OCI-LY7 (cell line): ENCODE measurements at regions not wholly inside any gene's neighbourhood (a gene's known extent, or its start where the extent isn't known, plus 50 kb on each side); places are given as distances from the start of the nearest gene placed in this dataset.
"Not testable (repeated sequence)": the region's sequence is repeated elsewhere in the genome, so short reads cannot be mapped to it uniquely, and the experiment has no call there.

Source experiments
- BruUV-seq: library from RNA; stranded (reverse); fragments of 400-500 nt; replicated peaks from 2 replicates; lab custom pipeline; 2021; lab: Mats Ljungman, UMichigan
- CTCF ChIA-PET: fragments of 300-600 bp; sonication (Branson Sonifier 250); formaldehyde crosslinking; loops from one replicate; lab custom pipeline; 2022; ENCODE audit warnings: antibody characterized with exemption; ENCODE audit not compliant: unreplicated experiment; lab: Charles Lee
- POLR2A ChIA-PET: fragments of 300-600 bp; sonication (Branson Sonifier 250); formaldehyde crosslinking; loops from one replicate; lab custom pipeline; 2022; ENCODE audit warnings: antibody characterized with exemption; lab: Charles Lee
- DNase-seq: peaks from one replicate; pipeline ENCODE4 v3.0.0-alpha.2; 2015; ENCODE audit warnings: low spot score
- H2AFZ ChIP-seq: fragments of 200-600 bp; sonication (generic), shearing (Covaris generic); 2 replicates; pipeline ENCODE4 v1.6.1; 2014; ENCODE audit warnings: mild to moderate bottlenecking, antibody characterized with exemption, low read length, moderate library complexity
- H3K27ac ChIP-seq: fragments of 200-600 bp; sonication (generic); 2 replicates; pipeline ENCODE4 v1.5.1; 2014; ENCODE audit warnings: mixed run types, low read depth, mild to moderate bottlenecking, moderate library complexity, low read length, inconsistent platforms; ENCODE audit not compliant: poor library complexity, severe bottlenecking
- H3K36me3 ChIP-seq: fragments of 200-600 bp; sonication (generic); 2 replicates; pipeline ENCODE4 v1.6.1; 2014; ENCODE audit warnings: mild to moderate bottlenecking, antibody characterized with exemption, low read length, moderate library complexity, mixed read lengths; ENCODE audit not compliant: insufficient read depth
- H3K4me1 ChIP-seq: fragments of 200-600 bp; sonication (generic); 2 replicates; pipeline ENCODE4 v1.5.1; 2014; ENCODE audit warnings: mild to moderate bottlenecking, low read length; ENCODE audit not compliant: insufficient read depth, poor library complexity, severe bottlenecking
- H3K4me2 ChIP-seq: fragments of 200-600 bp; sonication (generic); 2 replicates; pipeline ENCODE4 v1.6.1; 2014; ENCODE audit warnings: mild to moderate bottlenecking, low read length
- H3K4me3 ChIP-seq: fragments of 200-600 bp; sonication (generic); 2 replicates; pipeline ENCODE4 v1.5.1; 2014; ENCODE audit warnings: mild to moderate bottlenecking, low read depth, low read length; ENCODE audit not compliant: poor library complexity, severe bottlenecking
- H3K79me2 ChIP-seq: fragments of 200-600 bp; sonication (generic); 2 replicates; pipeline ENCODE4 v1.6.1; 2016; ENCODE audit warnings: low read depth, mild to moderate bottlenecking, low read length, moderate library complexity, mixed read lengths; ENCODE audit not compliant: insufficient read depth
- H3K9me2 ChIP-seq: fragments of 200-600 bp; sonication (generic); 2 replicates; pipeline ENCODE4 v1.6.1; 2016; ENCODE audit warnings: mild to moderate bottlenecking, low read length, mixed read lengths; ENCODE audit not compliant: insufficient read depth
- H3K9me3 ChIP-seq: fragments of 200-600 bp; sonication (generic); 2 replicates; pipeline ENCODE4 v1.6.1; 2014; ENCODE audit warnings: mild to moderate bottlenecking, mixed run types, low read length, mixed read lengths
- H4K20me1 ChIP-seq: fragments of 200-600 bp; sonication (generic); 2 replicates; pipeline ENCODE4 v1.6.1; 2014; ENCODE audit warnings: mild to moderate bottlenecking, antibody characterized with exemption, low read length, moderate library complexity, mixed read lengths; ENCODE audit not compliant: insufficient read depth
- intact Hi-C: fragments of 100-400 bp; cut with micrococcal nuclease; formaldehyde crosslinking; loops from one replicate; pipeline ENCODE4 v1.10.0; 2022; ENCODE audit not compliant: unreplicated experiment

- CTCF ChIA-PET, H3K4me3 ChIP-seq, H3K36me3 ChIP-seq, H2AFZ ChIP-seq, H3K27ac ChIP-seq, POLR2A ChIA-PET, BruUV-seq, H3K79me2 ChIP-seq, H4K20me1 ChIP-seq, DNase-seq, intact Hi-C loops, H3K4me2 ChIP-seq, H3K9me3 ChIP-seq, H3K9me2 ChIP-seq: not testable (repeated sequence)
- peaks cover 20% of the 10 kb centered on the region for H3K4me1 ChIP-seq
These were observed 264.7 kb upstream of the PLGLB2 start for GRCh38 chr2:87483093-87483680.

- H3K79me2 ChIP-seq, H2AFZ ChIP-seq, BruUV-seq, H3K27ac ChIP-seq, intact Hi-C loops, H3K9me3 ChIP-seq, DNase-seq, H3K4me2 ChIP-seq, H3K36me3 ChIP-seq, CTCF ChIA-PET, H3K4me3 ChIP-seq, H4K20me1 ChIP-seq, H3K9me2 ChIP-seq, POLR2A ChIA-PET: not testable (repeated sequence)
- peaks cover 20% of the 10 kb centered on the region for H3K4me1 ChIP-seq
These were observed 263.5 kb upstream of the PLGLB2 start for GRCh38 chr2:87484363-87484762.

- H2AFZ ChIP-seq, H3K27ac ChIP-seq, DNase-seq, H4K20me1 ChIP-seq, BruUV-seq, H3K9me3 ChIP-seq, H3K79me2 ChIP-seq, POLR2A ChIA-PET, H3K4me3 ChIP-seq, H3K36me3 ChIP-seq, H3K9me2 ChIP-seq, intact Hi-C loops, CTCF ChIA-PET: not testable (repeated sequence)
- peaks cover 20% of the 10 kb centered on the region for H3K4me1 ChIP-seq
- peak overlapping the region; percentile 59; the same call in 1 of the 2 replicates for H3K4me2 ChIP-seq
These were observed 262.4 kb upstream of the PLGLB2 start for GRCh38 chr2:87485455-87485854.

- H3K79me2 ChIP-seq, BruUV-seq, CTCF ChIA-PET: not testable (repeated sequence)
These were observed 262.0 kb upstream of the PLGLB2 start for GRCh38 chr2:87485884-87486283.

GRCh38 chr2:87486413-87486812 lies 261.5 kb upstream of the PLGLB2 start:
- H3K79me2 ChIP-seq, BruUV-seq, intact Hi-C loops, POLR2A ChIA-PET, H3K36me3 ChIP-seq, H2AFZ ChIP-seq, H3K9me3 ChIP-seq, CTCF ChIA-PET, H3K9me2 ChIP-seq, H4K20me1 ChIP-seq: not testable (repeated sequence)
- H3K4me3 ChIP-seq: peak overlapping the region; percentile 26
- peaks cover 20% of the 10 kb centered on the region for H3K4me1 ChIP-seq
- H3K4me2 ChIP-seq: peak overlapping the region; percentile 59
- peak overlapping the region; percentile 48 for H3K27ac ChIP-seq
- DNase-seq: peak; percentile 27

More at GRCh38 chr2:87485884-87486283, 262.0 kb upstream of the PLGLB2 start:
- H3K9me2 ChIP-seq, H2AFZ ChIP-seq, H4K20me1 ChIP-seq, POLR2A ChIA-PET, H3K36me3 ChIP-seq, DNase-seq, intact Hi-C loops, H3K9me3 ChIP-seq: not testable (repeated sequence)
- Histone ChIP-seq H3K4me2 (peak overlapping the region; percentile 59), H3K27ac (peak overlapping the region; percentile 48), H3K4me3 (peak overlapping the region; percentile 26), H3K4me1 (peaks cover 20% of the 10 kb centered on the region)

- H3K36me3 ChIP-seq, H3K9me2 ChIP-seq, POLR2A ChIA-PET, H3K4me3 ChIP-seq, H3K79me2 ChIP-seq, H3K4me2 ChIP-seq, H3K9me3 ChIP-seq, BruUV-seq, intact Hi-C loops, H2AFZ ChIP-seq, DNase-seq, CTCF ChIA-PET, H3K27ac ChIP-seq, H4K20me1 ChIP-seq: not testable (repeated sequence)
- peaks cover 20% of the 10 kb centered on the region for H3K4me1 ChIP-seq
These were observed 259.9 kb upstream of the PLGLB2 start for GRCh38 chr2:87488021-87488420.
